ENCODE measurements at regions not wholly inside any gene's neighbourhood (a gene's known extent, or its start where the extent isn't known, plus 50 kb on each side); places are given as distances from the start of the nearest gene placed in this dataset.

DNA sequence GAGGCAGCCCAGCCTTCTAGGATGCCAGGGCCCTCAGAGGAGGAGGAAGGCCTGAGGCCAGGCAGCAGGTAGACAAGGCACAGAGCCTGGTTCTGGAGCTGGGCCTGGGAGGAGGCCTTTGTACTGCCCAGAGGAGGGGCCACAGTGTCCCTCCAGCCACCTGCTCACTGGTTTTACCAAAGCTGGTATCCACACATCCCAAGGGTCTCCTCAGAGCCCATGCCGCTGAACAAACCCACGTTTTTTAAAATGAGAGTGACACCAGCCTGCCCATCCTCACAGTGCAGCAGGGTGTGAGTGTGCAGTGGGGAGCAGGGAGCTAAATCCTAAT lies 162.7 kb downstream of the LY86 start:
- TF ChIP-seq, protein P1, sequence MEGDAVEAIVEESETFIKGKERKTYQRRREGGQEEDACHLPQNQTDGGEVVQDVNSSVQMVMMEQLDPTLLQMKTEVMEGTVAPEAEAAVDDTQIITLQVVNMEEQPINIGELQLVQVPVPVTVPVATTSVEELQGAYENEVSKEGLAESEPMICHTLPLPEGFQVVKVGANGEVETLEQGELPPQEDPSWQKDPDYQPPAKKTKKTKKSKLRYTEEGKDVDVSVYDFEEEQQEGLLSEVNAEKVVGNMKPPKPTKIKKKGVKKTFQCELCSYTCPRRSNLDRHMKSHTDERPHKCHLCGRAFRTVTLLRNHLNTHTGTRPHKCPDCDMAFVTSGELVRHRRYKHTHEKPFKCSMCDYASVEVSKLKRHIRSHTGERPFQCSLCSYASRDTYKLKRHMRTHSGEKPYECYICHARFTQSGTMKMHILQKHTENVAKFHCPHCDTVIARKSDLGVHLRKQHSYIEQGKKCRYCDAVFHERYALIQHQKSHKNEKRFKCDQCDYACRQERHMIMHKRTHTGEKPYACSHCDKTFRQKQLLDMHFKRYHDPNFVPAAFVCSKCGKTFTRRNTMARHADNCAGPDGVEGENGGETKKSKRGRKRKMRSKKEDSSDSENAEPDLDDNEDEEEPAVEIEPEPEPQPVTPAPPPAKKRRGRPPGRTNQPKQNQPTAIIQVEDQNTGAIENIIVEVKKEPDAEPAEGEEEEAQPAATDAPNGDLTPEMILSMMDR (IDR thresholded peaks at IDR 0.05) = no peak
- TF ChIP-seq NFIC (IDR thresholded peaks at IDR 0.05; ENCODE audit: borderline replicate concordance) (no peak), RXRA (IDR thresholded peaks at IDR 0.05; ENCODE audit: borderline replicate concordance, low read depth) (no peak), ELF1 (IDR thresholded peaks at IDR 0.05) (no peak), JUND (IDR thresholded peaks at IDR 0.05) (no peak)
- TF ChIP-seq, protein P2, sequence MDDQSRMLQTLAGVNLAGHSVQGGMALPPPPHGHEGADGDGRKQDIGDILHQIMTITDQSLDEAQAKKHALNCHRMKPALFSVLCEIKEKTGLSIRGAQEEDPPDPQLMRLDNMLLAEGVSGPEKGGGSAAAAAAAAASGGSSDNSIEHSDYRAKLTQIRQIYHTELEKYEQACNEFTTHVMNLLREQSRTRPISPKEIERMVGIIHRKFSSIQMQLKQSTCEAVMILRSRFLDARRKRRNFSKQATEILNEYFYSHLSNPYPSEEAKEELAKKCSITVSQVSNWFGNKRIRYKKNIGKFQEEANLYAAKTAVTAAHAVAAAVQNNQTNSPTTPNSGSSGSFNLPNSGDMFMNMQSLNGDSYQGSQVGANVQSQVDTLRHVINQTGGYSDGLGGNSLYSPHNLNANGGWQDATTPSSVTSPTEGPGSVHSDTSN (IDR thresholded peaks at IDR 0.05) = no peak
- TF ChIP-seq, protein P3, sequence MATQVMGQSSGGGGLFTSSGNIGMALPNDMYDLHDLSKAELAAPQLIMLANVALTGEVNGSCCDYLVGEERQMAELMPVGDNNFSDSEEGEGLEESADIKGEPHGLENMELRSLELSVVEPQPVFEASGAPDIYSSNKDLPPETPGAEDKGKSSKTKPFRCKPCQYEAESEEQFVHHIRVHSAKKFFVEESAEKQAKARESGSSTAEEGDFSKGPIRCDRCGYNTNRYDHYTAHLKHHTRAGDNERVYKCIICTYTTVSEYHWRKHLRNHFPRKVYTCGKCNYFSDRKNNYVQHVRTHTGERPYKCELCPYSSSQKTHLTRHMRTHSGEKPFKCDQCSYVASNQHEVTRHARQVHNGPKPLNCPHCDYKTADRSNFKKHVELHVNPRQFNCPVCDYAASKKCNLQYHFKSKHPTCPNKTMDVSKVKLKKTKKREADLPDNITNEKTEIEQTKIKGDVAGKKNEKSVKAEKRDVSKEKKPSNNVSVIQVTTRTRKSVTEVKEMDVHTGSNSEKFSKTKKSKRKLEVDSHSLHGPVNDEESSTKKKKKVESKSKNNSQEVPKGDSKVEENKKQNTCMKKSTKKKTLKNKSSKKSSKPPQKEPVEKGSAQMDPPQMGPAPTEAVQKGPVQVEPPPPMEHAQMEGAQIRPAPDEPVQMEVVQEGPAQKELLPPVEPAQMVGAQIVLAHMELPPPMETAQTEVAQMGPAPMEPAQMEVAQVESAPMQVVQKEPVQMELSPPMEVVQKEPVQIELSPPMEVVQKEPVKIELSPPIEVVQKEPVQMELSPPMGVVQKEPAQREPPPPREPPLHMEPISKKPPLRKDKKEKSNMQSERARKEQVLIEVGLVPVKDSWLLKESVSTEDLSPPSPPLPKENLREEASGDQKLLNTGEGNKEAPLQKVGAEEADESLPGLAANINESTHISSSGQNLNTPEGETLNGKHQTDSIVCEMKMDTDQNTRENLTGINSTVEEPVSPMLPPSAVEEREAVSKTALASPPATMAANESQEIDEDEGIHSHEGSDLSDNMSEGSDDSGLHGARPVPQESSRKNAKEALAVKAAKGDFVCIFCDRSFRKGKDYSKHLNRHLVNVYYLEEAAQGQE (IDR thresholded peaks at IDR 0.05; ENCODE audit: low read depth, low read length) = no peak

Measured in SK-N-SH (cell line).